ENCODE measurements at regions not wholly inside any gene's neighbourhood (a gene's known extent, or its start where the extent isn't known, plus 50 kb on each side); places are given as distances from the start of the nearest gene placed in this dataset.
A peak's percentile ranks its signal among the peaks of the same experiment; 100 is the strongest.

DNA sequence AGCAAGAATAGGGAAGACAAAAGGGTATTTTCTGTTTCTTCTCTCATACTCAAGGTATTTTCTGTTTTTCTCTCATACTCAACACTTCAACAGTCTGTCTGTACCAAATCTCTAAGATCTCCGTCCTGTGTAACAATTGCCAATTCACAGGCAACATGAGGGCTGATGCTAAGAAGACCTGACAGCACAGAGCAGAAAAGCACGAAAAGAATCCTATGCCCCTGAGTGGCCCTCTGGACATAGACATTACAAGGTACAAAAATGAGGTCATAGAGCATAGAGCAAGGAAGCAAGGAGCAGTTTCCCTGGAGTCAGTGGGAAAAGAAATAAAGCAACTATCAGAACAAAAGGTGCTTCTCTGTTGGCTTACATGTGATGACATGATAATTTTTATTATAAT is 1612.6 kb upstream of the CELF4 start:
- no peak overlapping the region for H2AFZ ChIP-seq (ENCODE audit: low read length)
- no peaks in the 10 kb centered on the region for H3K79me2 ChIP-seq (ENCODE audit: low read length)
- no peak overlapping the region for H3K4me2 ChIP-seq (ENCODE audit: low read length)
- H3K27me3 ChIP-seq (ENCODE audit: low read length), result no peaks in the 10 kb centered on the region
- CTCF ChIA-PET, result no interaction called here
- no peaks in the 10 kb centered on the region for H3K9me3 ChIP-seq (ENCODE audit: low read length)
- intact Hi-C loops (cut with micrococcal nuclease), result no loop called here
- H3K27ac ChIP-seq (ENCODE audit: low read length), result no peak overlapping the region
- no peak overlapping the region for H3K4me3 ChIP-seq (ENCODE audit: low read length)
- POLR2A ChIA-PET (ENCODE audit: unreplicated experiment), result no interaction called here
- no peaks in the 10 kb centered on the region for H3F3A ChIP-seq (ENCODE audit: low read length, unreplicated experiment)
- no peak for ATAC-seq
- TF ChIP-seq EZH2 (IDR thresholded peaks at IDR 0.05; ENCODE audit: low read length, unreplicated experiment) (no peak), EZH2phosphoT487 (IDR thresholded peaks at IDR 0.05; ENCODE audit: borderline replicate concordance, low read length) (no peak)
- TF ChIP-seq, protein P1, sequence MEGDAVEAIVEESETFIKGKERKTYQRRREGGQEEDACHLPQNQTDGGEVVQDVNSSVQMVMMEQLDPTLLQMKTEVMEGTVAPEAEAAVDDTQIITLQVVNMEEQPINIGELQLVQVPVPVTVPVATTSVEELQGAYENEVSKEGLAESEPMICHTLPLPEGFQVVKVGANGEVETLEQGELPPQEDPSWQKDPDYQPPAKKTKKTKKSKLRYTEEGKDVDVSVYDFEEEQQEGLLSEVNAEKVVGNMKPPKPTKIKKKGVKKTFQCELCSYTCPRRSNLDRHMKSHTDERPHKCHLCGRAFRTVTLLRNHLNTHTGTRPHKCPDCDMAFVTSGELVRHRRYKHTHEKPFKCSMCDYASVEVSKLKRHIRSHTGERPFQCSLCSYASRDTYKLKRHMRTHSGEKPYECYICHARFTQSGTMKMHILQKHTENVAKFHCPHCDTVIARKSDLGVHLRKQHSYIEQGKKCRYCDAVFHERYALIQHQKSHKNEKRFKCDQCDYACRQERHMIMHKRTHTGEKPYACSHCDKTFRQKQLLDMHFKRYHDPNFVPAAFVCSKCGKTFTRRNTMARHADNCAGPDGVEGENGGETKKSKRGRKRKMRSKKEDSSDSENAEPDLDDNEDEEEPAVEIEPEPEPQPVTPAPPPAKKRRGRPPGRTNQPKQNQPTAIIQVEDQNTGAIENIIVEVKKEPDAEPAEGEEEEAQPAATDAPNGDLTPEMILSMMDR (conservative IDR thresholded peaks at IDR 0.05; ENCODE audit: low read depth, low read length), result no peak
- no peaks in the 10 kb centered on the region for H3K36me3 ChIP-seq (ENCODE audit: low read depth, low read length)
- no TSS peak for BruUV-seq (replicated peaks)
- DNase-seq, result no peak
- no peaks in the 10 kb centered on the region for H3K9me2 ChIP-seq (replicated peaks; ENCODE audit: low read length)
- no peak overlapping the region for H3K9ac ChIP-seq (ENCODE audit: low read length)
- no peaks in the 10 kb centered on the region for H4K20me1 ChIP-seq (ENCODE audit: low read length)
- no peaks in the 10 kb centered on the region for H3K4me1 ChIP-seq (ENCODE audit: insufficient read depth, low read length)

DNA sequence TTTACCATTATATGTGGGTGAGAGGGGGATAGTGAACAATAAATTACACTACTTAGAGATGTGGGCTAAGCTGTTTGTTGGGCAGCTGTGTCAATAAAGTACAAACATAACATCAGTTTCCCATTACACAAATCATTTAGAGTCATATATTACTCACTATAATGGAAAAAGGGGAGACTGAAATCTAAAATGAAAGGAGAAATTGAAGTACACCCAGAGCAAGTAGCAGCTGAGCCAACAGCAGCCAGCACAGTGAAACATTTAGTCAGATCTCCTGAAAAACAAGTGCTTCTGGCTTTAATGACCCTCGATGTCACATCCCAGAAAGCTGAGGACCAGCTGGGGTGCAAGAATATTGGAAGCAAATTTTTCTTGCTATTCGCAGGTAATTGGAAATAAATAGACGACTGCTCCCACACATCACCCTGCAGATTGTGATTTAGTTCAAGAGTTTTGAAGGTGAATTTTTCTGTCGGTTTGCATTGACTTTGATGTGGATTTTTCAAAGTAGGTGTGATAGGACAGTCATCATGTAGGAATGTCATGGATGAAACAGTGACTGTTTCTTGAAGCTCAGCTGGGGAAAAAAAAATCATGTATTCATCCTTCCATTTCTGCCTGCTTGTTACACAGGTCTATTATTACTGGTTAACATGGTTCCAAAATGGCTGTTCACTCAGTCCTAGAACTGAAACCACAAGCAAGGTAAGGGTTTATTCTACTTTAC is 1607.3 kb upstream of the CELF4 start:
- no peaks in the 10 kb centered on the region for H3K4me1 ChIP-seq (ENCODE audit: insufficient read depth, low read length)
- POLR2A ChIA-PET (ENCODE audit: unreplicated experiment), result no interaction called here
- no TSS peak for BruUV-seq (replicated peaks)

DNA sequence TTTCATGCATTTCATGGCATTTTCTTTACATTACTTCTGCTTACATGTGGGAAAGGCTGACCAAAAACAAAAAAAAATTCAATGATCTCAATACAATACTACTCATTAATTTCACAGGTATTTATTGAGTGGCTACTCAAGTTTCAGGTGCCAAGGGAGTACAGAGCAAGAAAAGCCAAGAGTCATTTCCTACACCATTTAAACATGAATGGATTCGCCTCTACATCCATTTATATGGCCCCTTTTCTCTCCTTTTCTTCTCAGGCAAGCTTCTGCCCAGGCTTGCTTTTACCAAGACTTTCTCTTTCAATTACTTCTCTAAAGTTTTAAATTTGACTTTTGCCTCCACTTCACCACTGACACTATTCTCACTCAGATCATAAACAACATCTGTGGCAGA is 1603.1 kb upstream of the CELF4 start:
- H3K27ac ChIP-seq (ENCODE audit: low read length), result no peak overlapping the region
- no peaks in the 10 kb centered on the region for H3K79me2 ChIP-seq (ENCODE audit: low read length)
- H3K4me3 ChIP-seq (ENCODE audit: low read length), result no peak overlapping the region
- H3F3A ChIP-seq (ENCODE audit: low read length, unreplicated experiment), result no peaks in the 10 kb centered on the region
- H4K20me1 ChIP-seq (ENCODE audit: low read length), result no peaks in the 10 kb centered on the region
- no peaks in the 10 kb centered on the region for H3K9me3 ChIP-seq (ENCODE audit: low read length)
- H3K4me2 ChIP-seq (ENCODE audit: low read length), result no peak overlapping the region
- H3K27me3 ChIP-seq (ENCODE audit: low read length), result no peaks in the 10 kb centered on the region
- no peak for ATAC-seq
- H2AFZ ChIP-seq (ENCODE audit: low read length), result no peak overlapping the region
- BruUV-seq (replicated peaks), result no TSS peak
- ChIA-PET CTCF (no interaction called here), POLR2A (ENCODE audit: unreplicated experiment) (no interaction called here)
- intact Hi-C loops (cut with micrococcal nuclease), result no loop called here
- no peaks in the 10 kb centered on the region for H3K36me3 ChIP-seq (ENCODE audit: low read depth, low read length)
- no peak overlapping the region for H3K9ac ChIP-seq (ENCODE audit: low read length)
- no peaks in the 10 kb centered on the region for H3K9me2 ChIP-seq (replicated peaks; ENCODE audit: low read length)
- TF ChIP-seq EZH2 (IDR thresholded peaks at IDR 0.05; ENCODE audit: low read length, unreplicated experiment) (no peak), EZH2phosphoT487 (IDR thresholded peaks at IDR 0.05; ENCODE audit: borderline replicate concordance, low read length) (no peak)
- TF ChIP-seq, protein P1 (conservative IDR thresholded peaks at IDR 0.05; ENCODE audit: low read depth, low read length), result no peak
- DNase-seq, result no peak
- H3K4me1 ChIP-seq (ENCODE audit: insufficient read depth, low read length), result no peaks in the 10 kb centered on the region

More for the DNA sequence above, 1607.3 kb upstream of the CELF4 start:
- H3F3A ChIP-seq (ENCODE audit: low read length, unreplicated experiment), result no peaks in the 10 kb centered on the region
- CTCF ChIA-PET, result no interaction called here
- H3K79me2 ChIP-seq (ENCODE audit: low read length), result no peaks in the 10 kb centered on the region
- H3K36me3 ChIP-seq (ENCODE audit: low read depth, low read length), result no peaks in the 10 kb centered on the region
- no peaks in the 10 kb centered on the region for H3K9me2 ChIP-seq (replicated peaks; ENCODE audit: low read length)
- H3K4me2 ChIP-seq (ENCODE audit: low read length), result 0 out of 2 replicates have a peak overlapping the region, but pooled peaks have one; percentile 16
- no peaks in the 10 kb centered on the region for H4K20me1 ChIP-seq (ENCODE audit: low read length)
- TF ChIP-seq, protein P1 (conservative IDR thresholded peaks at IDR 0.05; ENCODE audit: low read depth, low read length), result no peak
- TF ChIP-seq EZH2 (IDR thresholded peaks at IDR 0.05; ENCODE audit: low read length, unreplicated experiment), result no peak
- no peak for TF ChIP-seq EZH2phosphoT487 (IDR thresholded peaks at IDR 0.05; ENCODE audit: borderline replicate concordance, low read length)
- no peak overlapping the region for H3K27ac ChIP-seq (ENCODE audit: low read length)
- ATAC-seq (no peak), DNase-seq (peak; percentile 11)
- H3K27me3 ChIP-seq (ENCODE audit: low read length), result no peaks in the 10 kb centered on the region
- intact Hi-C loops (cut with micrococcal nuclease), result no loop called here
- H3K9ac ChIP-seq (ENCODE audit: low read length), result no peak overlapping the region
- H3K4me3 ChIP-seq (ENCODE audit: low read length), result no peak overlapping the region
- no peaks in the 10 kb centered on the region for H3K9me3 ChIP-seq (ENCODE audit: low read length)
- H2AFZ ChIP-seq (ENCODE audit: low read length), result no peak overlapping the region
